ENCODE measurements at regions not wholly inside any gene's neighbourhood (a gene's known extent, or its start where the extent isn't known, plus 50 kb on each side); places are given as distances from the start of the nearest gene placed in this dataset.

- no peaks in the 10 kb centered on the region for H3K9me3 Mint-ChIP-seq
- no peak overlapping the region for H3K4me3 Mint-ChIP-seq
- no peak overlapping the region for H3K27ac Mint-ChIP-seq
These were observed 79.1 kb upstream of the GRIK3 start for GRCh38 chr1:37113285-37113997.

GRCh38 chr1:37118790-37119189 is 84.5 kb upstream of the GRIK3 start:
- ATAC-seq (replicated peaks): no peak
- Mint-ChIP-seq H3K36me3 (ENCODE audit: low read depth) (no peaks in the 10 kb centered on the region), H3K9me3 (peaks cover 4% of the 10 kb centered on the region), H3K4me1 (no peaks in the 10 kb centered on the region), H3K27ac (no peak overlapping the region), H3K4me3 (no peak overlapping the region), H3K27me3 (peaks cover 20% of the 10 kb centered on the region)

More at GRCh38 chr1:37113285-37113997, 79.1 kb upstream of the GRIK3 start:
- Mint-ChIP-seq H3K4me1 (no peaks in the 10 kb centered on the region), H3K36me3 (ENCODE audit: low read depth) (no peaks in the 10 kb centered on the region), H3K27me3 (peaks cover 9% of the 10 kb centered on the region)
- ATAC-seq (replicated peaks): no peak

- Mint-ChIP-seq H3K27me3 (peaks cover 20% of the 10 kb centered on the region), H3K4me1 (no peaks in the 10 kb centered on the region), H3K36me3 (ENCODE audit: low read depth) (no peaks in the 10 kb centered on the region), H3K4me3 (no peak overlapping the region), H3K9me3 (peaks cover 4% of the 10 kb centered on the region), H3K27ac (no peak overlapping the region)
- no peak for ATAC-seq (replicated peaks)
These were observed 86.0 kb upstream of the GRIK3 start for GRCh38 chr1:37120279-37120678.

- ATAC-seq (replicated peaks): no peak
- H3K27me3 Mint-ChIP-seq: peaks cover 26% of the 10 kb centered on the region
- H3K4me3 Mint-ChIP-seq: no peak overlapping the region
- H3K9me3 Mint-ChIP-seq: peaks cover 4% of the 10 kb centered on the region
- H3K36me3 Mint-ChIP-seq (ENCODE audit: low read depth): no peaks in the 10 kb centered on the region
- no peaks in the 10 kb centered on the region for H3K4me1 Mint-ChIP-seq
- H3K27ac Mint-ChIP-seq: no peak overlapping the region
These were observed 89.2 kb upstream of the GRIK3 start for GRCh38 chr1:37123276-37124115.

GRCh38 chr1:37124501-37124900 is 90.2 kb upstream of the GRIK3 start:
- no peak overlapping the region for H3K4me3 Mint-ChIP-seq
- peaks cover 20% of the 10 kb centered on the region for H3K27me3 Mint-ChIP-seq
- no peak overlapping the region for H3K27ac Mint-ChIP-seq
- peaks cover 4% of the 10 kb centered on the region for H3K9me3 Mint-ChIP-seq
- H3K4me1 Mint-ChIP-seq: no peaks in the 10 kb centered on the region
- no peaks in the 10 kb centered on the region for H3K36me3 Mint-ChIP-seq (ENCODE audit: low read depth)
- ATAC-seq (replicated peaks): no peak

- H3K27ac Mint-ChIP-seq: no peak overlapping the region
- no peaks in the 10 kb centered on the region for H3K36me3 Mint-ChIP-seq (ENCODE audit: low read depth)
These were observed 91.0 kb upstream of the GRIK3 start for GRCh38 chr1:37125295-37125694.

GRCh38 chr1:37127254-37127748 is 93.0 kb upstream of the GRIK3 start:
- Mint-ChIP-seq H3K9me3 (no peaks in the 10 kb centered on the region), H3K36me3 (ENCODE audit: low read depth) (no peaks in the 10 kb centered on the region), H3K27ac (no peak overlapping the region), H3K4me1 (no peaks in the 10 kb centered on the region), H3K4me3 (no peak overlapping the region), H3K27me3 (peaks cover 22% of the 10 kb centered on the region)
- no peak for ATAC-seq (replicated peaks)

More at GRCh38 chr1:37125295-37125694, 91.0 kb upstream of the GRIK3 start:
- Mint-ChIP-seq H3K9me3 (peaks cover 4% of the 10 kb centered on the region), H3K27me3 (peaks cover 21% of the 10 kb centered on the region), H3K4me3 (no peak overlapping the region), H3K4me1 (no peaks in the 10 kb centered on the region)
- ATAC-seq (replicated peaks): no peak

- ATAC-seq (replicated peaks): no peak
- Mint-ChIP-seq H3K4me1 (no peaks in the 10 kb centered on the region), H3K27me3 (peaks cover 22% of the 10 kb centered on the region), H3K4me3 (no peak overlapping the region), H3K9me3 (no peaks in the 10 kb centered on the region), H3K36me3 (ENCODE audit: low read depth) (no peaks in the 10 kb centered on the region), H3K27ac (no peak overlapping the region)
These were observed 93.8 kb upstream of the GRIK3 start for GRCh38 chr1:37128091-37128490.

GRCh38 chr1:37130221-37130948 is 96.1 kb upstream of the GRIK3 start:
- no peaks in the 10 kb centered on the region for H3K4me1 Mint-ChIP-seq
- H3K27me3 Mint-ChIP-seq: peaks cover 35% of the 10 kb centered on the region
- H3K9me3 Mint-ChIP-seq: no peaks in the 10 kb centered on the region
- no peaks in the 10 kb centered on the region for H3K36me3 Mint-ChIP-seq (ENCODE audit: low read depth)
- no peak for ATAC-seq (replicated peaks)
- H3K27ac Mint-ChIP-seq: no peak overlapping the region
- H3K4me3 Mint-ChIP-seq: no peak overlapping the region

- Mint-ChIP-seq H3K27me3 (peaks cover 44% of the 10 kb centered on the region), H3K4me3 (no peak overlapping the region), H3K27ac (no peak overlapping the region), H3K4me1 (no peaks in the 10 kb centered on the region), H3K9me3 (no peaks in the 10 kb centered on the region), H3K36me3 (ENCODE audit: low read depth) (no peaks in the 10 kb centered on the region)
- ATAC-seq (replicated peaks): no peak
These were observed 97.0 kb upstream of the GRIK3 start for GRCh38 chr1:37131281-37131680.

GRCh38 chr1:37133276-37134145 is 99.2 kb upstream of the GRIK3 start:
- H3K36me3 Mint-ChIP-seq (ENCODE audit: low read depth): no peaks in the 10 kb centered on the region
- no peak overlapping the region for H3K4me3 Mint-ChIP-seq
- no peaks in the 10 kb centered on the region for H3K9me3 Mint-ChIP-seq
- peaks cover 43% of the 10 kb centered on the region for H3K27me3 Mint-ChIP-seq
- ATAC-seq (replicated peaks): no peak
- no peaks in the 10 kb centered on the region for H3K4me1 Mint-ChIP-seq
- H3K27ac Mint-ChIP-seq: no peak overlapping the region

GRCh38 chr1:37134599-37134998 is 100.3 kb upstream of the GRIK3 start:
- H3K4me1 Mint-ChIP-seq: no peaks in the 10 kb centered on the region
- no peak overlapping the region for H3K27ac Mint-ChIP-seq
- peaks cover 45% of the 10 kb centered on the region for H3K27me3 Mint-ChIP-seq
- H3K4me3 Mint-ChIP-seq: no peak overlapping the region
- ATAC-seq (replicated peaks): no peak
- H3K36me3 Mint-ChIP-seq (ENCODE audit: low read depth): no peaks in the 10 kb centered on the region
- H3K9me3 Mint-ChIP-seq: no peaks in the 10 kb centered on the region

GRCh38 chr1:37135032-37135431 is 100.7 kb upstream of the GRIK3 start:
- Mint-ChIP-seq H3K27ac (no peak overlapping the region), H3K36me3 (ENCODE audit: low read depth) (no peaks in the 10 kb centered on the region), H3K4me1 (no peaks in the 10 kb centered on the region), H3K4me3 (no peak overlapping the region), H3K27me3 (peaks cover 44% of the 10 kb centered on the region), H3K9me3 (no peaks in the 10 kb centered on the region)
- ATAC-seq (replicated peaks): no peak

- Mint-ChIP-seq H3K4me1 (no peaks in the 10 kb centered on the region), H3K4me3 (no peak overlapping the region), H3K36me3 (ENCODE audit: low read depth) (no peaks in the 10 kb centered on the region), H3K27ac (no peak overlapping the region), H3K27me3 (peaks cover 40% of the 10 kb centered on the region), H3K9me3 (no peaks in the 10 kb centered on the region)
- no peak for ATAC-seq (replicated peaks)
These were observed 102.7 kb upstream of the GRIK3 start for GRCh38 chr1:37137014-37137413.

Measured in activated T-helper 17 cell treated with anti-CD3 and anti-CD28 coated beads, Interleukin-2, amount 50 U/mL, for 72 hours (primary cell).